ENCODE measurements at regions not wholly inside any gene's neighbourhood (a gene's known extent, or its start where the extent isn't known, plus 50 kb on each side); places are given as distances from the start of the nearest gene placed in this dataset.

DNA sequence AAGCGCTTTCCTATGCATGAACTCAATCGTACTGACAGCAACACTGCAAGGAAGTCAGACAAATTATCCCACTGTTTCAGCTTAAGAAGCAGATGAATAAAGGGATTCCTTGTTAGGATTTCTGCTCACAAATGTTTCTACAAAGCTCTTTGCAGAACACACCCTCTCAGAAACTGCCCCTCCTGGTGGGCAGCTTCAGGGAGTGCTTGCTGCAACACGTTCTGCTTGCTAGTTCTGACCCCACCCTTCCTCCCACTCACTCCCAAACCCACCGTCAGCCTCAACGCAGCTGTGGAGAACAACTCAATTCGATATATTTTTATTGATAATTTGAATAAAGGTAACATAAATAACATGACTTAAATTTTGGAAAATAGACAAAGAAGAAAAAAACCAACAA, 250.8 kb upstream of the PRDM1 start:
- no peak for TF ChIP-seq CTCF (IDR thresholded peaks at IDR 0.05; ENCODE audit: low read depth, low read length, poor library complexity, severe bottlenecking)
- TF ChIP-seq EZH2phosphoT487 (IDR thresholded peaks at IDR 0.05; ENCODE audit: borderline replicate concordance, low read length): no peak

All from DOHH2 (cell line).